ENCODE measurements at regions not wholly inside any gene's neighbourhood (a gene's known extent, or its start where the extent isn't known, plus 50 kb on each side); places are given as distances from the start of the nearest gene placed in this dataset.

DNA sequence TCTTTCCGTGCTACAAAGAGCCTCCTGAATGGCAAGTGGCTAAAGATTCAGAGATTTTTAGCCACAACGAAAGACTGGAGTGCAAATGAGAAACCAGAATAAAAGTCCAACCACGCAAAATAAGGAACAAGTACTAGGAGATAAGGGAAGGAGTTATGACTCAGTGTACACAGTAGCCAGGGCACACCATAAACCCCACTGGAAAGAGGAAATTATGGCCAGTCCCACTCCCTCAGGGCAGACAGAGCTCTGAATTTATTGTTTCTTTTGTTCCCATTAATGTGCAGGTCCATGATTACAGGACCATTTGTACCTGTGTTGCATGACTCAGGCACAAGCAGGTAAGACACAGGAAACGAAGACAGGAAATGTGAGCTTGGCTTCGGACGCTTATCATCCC lies 150.3 kb upstream of the PREP start:
- Histone ChIP-seq H3K27me3 (peaks cover 22% of the 10 kb centered on the region), H3K4me1 (no peaks in the 10 kb centered on the region), H3K36me3 (no peaks in the 10 kb centered on the region), H3K9me3 (no peaks in the 10 kb centered on the region), H3K4me3 (ENCODE audit: low read depth, low read length) (no peak overlapping the region)
- no peak for DNase-seq
- TF ChIP-seq, protein P1, sequence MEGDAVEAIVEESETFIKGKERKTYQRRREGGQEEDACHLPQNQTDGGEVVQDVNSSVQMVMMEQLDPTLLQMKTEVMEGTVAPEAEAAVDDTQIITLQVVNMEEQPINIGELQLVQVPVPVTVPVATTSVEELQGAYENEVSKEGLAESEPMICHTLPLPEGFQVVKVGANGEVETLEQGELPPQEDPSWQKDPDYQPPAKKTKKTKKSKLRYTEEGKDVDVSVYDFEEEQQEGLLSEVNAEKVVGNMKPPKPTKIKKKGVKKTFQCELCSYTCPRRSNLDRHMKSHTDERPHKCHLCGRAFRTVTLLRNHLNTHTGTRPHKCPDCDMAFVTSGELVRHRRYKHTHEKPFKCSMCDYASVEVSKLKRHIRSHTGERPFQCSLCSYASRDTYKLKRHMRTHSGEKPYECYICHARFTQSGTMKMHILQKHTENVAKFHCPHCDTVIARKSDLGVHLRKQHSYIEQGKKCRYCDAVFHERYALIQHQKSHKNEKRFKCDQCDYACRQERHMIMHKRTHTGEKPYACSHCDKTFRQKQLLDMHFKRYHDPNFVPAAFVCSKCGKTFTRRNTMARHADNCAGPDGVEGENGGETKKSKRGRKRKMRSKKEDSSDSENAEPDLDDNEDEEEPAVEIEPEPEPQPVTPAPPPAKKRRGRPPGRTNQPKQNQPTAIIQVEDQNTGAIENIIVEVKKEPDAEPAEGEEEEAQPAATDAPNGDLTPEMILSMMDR (IDR thresholded peaks at IDR 0.05; ENCODE audit: low read depth, low read length) = no peak

DNA sequence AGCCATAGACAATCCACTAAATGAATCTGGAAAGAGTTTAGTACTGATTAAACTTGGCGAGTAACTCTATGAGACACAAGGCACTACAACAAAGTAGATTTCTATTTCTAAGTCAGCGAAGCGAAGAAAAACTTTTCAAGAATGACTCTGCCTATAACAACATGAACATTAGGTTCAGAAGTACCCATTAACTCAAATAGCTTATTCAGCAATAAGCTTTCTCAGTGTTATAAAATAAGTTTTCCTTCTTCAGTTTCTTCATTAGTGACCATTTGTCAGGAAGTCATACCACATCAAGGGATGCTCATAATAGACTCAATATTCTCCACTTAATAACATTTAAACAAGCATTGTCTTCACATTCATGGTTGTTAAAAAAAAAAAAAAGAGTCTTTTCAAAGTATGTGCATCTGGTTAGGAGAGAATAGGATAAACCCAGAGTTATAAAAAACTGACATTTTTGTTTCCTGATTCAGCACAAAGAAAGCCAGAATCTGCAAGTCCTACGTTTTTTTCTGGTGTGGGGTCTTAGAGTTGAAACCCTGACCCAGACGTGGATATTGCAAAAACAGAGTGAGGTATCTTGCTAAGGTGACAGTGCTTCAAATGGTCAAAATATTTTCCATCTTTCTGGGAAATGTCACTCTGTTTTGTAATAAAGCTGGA lies 148.2 kb upstream of the PREP start:
- no peaks in the 10 kb centered on the region for H3K9me3 ChIP-seq
- TF ChIP-seq, protein P1 (IDR thresholded peaks at IDR 0.05; ENCODE audit: low read depth, low read length) = no peak
- peaks cover 30% of the 10 kb centered on the region for H3K27me3 ChIP-seq
- no peak for DNase-seq
- H3K36me3 ChIP-seq = no peaks in the 10 kb centered on the region
- H3K4me3 ChIP-seq (ENCODE audit: low read depth, low read length) = no peak overlapping the region
- H3K4me1 ChIP-seq = no peaks in the 10 kb centered on the region

DNA sequence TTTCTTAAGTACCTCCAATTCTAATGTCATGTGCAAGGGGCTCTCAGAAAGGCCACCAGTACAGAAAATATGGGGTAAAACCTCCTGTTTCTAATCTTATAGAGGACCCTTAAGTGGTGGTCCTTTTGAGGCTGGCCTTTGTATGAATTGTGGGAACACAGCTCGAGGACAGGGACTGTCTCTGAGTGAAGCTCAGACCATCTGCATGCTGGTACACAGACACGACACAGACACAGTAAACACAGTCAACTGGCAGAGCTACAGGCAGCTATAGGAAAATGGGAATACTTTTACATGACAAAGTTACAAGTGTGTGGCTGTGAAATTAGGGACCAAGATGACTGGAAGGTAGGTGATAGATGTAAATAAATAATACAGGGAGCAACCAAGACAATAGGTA lies 143.9 kb upstream of the PREP start:
- Histone ChIP-seq H3K27me3 (peaks cover 25% of the 10 kb centered on the region), H3K36me3 (no peaks in the 10 kb centered on the region)
- TF ChIP-seq, protein P1 (IDR thresholded peaks at IDR 0.05; ENCODE audit: low read depth, low read length) = no peak

DNA sequence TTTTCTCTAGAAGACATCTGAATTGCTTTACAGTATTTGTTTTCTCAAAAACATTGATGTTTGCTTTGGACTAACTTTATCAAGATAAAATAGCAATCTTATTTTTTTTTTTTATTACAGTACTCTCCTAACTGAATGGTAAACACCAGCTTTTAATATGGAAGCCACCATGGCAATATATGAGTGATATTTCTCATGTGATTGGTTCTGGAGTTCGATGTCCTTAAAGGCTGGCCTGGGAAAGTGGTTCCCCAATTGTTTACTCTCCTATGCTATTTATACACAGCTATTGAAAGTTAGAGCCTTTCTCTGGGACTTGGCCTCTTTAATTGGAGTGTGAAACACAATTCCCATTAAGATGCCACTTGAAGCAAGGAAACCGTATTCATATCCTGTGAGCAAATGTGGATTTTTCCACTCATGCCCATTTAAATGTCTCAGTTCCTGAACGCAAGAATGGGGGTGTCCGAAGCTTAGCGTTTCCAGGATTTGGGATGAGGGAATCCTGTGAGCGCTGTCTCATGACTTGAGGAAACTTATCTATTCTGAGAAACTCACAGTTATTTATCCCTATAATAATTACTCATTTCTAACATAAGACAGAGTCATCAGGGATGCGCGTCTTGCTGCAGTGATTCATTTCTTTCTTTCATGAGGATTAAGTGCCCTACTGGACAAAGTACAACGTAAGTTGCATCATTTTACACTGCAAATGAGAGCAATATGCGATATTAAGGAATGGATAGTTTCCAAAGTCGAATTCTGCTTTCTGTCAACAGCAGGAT lies 143.3 kb upstream of the PREP start:
- H3K36me3 ChIP-seq = no peaks in the 10 kb centered on the region
- no peak overlapping the region for H3K4me3 ChIP-seq (ENCODE audit: low read depth, low read length)
- no peak for DNase-seq
- TF ChIP-seq, protein P1 (IDR thresholded peaks at IDR 0.05; ENCODE audit: low read depth, low read length) = no peak
- H3K9me3 ChIP-seq = no peaks in the 10 kb centered on the region
- peaks cover 25% of the 10 kb centered on the region for H3K27me3 ChIP-seq
- H3K4me1 ChIP-seq = no peaks in the 10 kb centered on the region

More for the DNA sequence above, 143.9 kb upstream of the PREP start:
- no peak for DNase-seq
- H3K9me3 ChIP-seq = no peaks in the 10 kb centered on the region
- H3K4me1 ChIP-seq = no peaks in the 10 kb centered on the region
- no peak overlapping the region for H3K4me3 ChIP-seq (ENCODE audit: low read depth, low read length)

DNA sequence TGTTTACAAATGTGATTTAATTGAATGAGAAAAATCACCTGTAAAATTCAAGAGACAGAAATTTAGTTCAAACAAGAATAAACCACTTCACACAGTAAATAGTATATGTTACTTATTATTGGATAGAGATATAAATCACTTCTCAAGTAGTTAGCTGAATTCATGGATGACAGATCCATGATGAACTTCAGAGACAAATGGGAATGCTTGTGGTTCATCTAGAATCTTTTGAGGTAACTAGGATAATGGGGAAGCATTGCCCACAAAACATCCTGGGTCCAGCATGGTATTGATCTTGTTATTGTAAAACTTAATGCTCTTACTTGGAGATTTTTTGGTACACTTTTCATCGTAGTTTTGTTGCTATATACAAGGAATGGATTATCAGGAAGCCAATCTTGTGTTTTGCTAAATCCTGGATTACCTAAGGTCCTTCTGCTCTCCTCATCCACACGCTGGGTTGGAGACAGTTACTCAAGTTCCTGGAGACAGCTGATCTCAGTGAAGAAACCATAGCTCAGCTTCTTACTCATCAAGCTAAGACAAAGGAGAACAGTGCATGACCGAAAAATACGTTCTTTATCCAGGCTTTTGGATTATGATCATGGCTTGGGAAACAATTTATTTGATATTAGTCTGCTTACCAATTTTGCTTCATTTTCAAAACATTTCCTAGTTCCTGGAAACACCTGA lies 142.5 kb upstream of the PREP start:
- TF ChIP-seq, protein P1 (IDR thresholded peaks at IDR 0.05; ENCODE audit: low read depth, low read length) = no peak
- peaks cover 25% of the 10 kb centered on the region for H3K27me3 ChIP-seq
- no peak for DNase-seq
- H3K36me3 ChIP-seq = no peaks in the 10 kb centered on the region
- no peaks in the 10 kb centered on the region for H3K4me1 ChIP-seq
- no peak overlapping the region for H3K4me3 ChIP-seq (ENCODE audit: low read depth, low read length)
- no peaks in the 10 kb centered on the region for H3K9me3 ChIP-seq
